ENCODE measurements at regions not wholly inside any gene's neighbourhood (a gene's known extent, or its start where the extent isn't known, plus 50 kb on each side); places are given as distances from the start of the nearest gene placed in this dataset.

DNA sequence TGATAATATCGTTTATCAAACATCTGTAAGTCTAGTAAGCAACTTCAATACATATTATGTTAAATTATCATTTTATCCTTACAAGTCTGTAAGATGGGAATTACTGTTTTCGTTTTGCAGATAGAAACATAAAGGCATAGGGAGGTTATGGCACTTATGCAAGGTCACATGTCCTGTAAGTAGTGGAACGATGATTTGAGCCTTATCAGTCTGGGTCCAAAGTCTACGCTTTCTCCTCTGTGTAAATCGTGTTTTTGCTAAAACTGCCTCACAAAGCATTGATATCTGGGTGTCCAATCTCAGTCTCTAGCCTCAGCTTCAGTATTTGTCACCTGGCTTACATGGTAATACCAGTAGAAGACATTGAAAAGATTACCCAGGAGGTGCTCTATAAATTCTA lies 174.9 kb upstream of the RASSF8 start:
- TF ChIP-seq, protein P1, sequence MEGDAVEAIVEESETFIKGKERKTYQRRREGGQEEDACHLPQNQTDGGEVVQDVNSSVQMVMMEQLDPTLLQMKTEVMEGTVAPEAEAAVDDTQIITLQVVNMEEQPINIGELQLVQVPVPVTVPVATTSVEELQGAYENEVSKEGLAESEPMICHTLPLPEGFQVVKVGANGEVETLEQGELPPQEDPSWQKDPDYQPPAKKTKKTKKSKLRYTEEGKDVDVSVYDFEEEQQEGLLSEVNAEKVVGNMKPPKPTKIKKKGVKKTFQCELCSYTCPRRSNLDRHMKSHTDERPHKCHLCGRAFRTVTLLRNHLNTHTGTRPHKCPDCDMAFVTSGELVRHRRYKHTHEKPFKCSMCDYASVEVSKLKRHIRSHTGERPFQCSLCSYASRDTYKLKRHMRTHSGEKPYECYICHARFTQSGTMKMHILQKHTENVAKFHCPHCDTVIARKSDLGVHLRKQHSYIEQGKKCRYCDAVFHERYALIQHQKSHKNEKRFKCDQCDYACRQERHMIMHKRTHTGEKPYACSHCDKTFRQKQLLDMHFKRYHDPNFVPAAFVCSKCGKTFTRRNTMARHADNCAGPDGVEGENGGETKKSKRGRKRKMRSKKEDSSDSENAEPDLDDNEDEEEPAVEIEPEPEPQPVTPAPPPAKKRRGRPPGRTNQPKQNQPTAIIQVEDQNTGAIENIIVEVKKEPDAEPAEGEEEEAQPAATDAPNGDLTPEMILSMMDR (IDR thresholded peaks at IDR 0.05), result no peak
- TF ChIP-seq POLR2A (IDR thresholded peaks at IDR 0.05), result no peak
